Ovary (tissue), 3 donors: ENCODE measurements at regions not wholly inside any gene's neighbourhood (a gene's known extent, or its start where the extent isn't known, plus 50 kb on each side); places are given as distances from the start of the nearest gene placed in this dataset.

Experiments
- CTCF ChIP-seq, 3 donors: fragments of 450-650 bp in 2 of 3; fragments of 200-600 bp in 1 of 3; IDR thresholded peaks; one replicate each; pipeline versions ENCODE4 v1.5.1 to v1.8.0; 2016 to 2022; ENCODE audit warnings: antibody characterized with exemption in 3 of 3, mild to moderate bottlenecking in 1 of 3
- POLR2A ChIP-seq: fragments of 450-650 bp; IDR thresholded peaks from one replicate; pipeline ENCODE4 v1.6.1; 2017; ENCODE audit warnings: antibody characterized with exemption, mild to moderate bottlenecking, moderate library complexity
- donor health status: DM: no; HTN: no; CAD: no.

- TF ChIP-seq CTCF (IDR thresholded peaks at IDR 0.05) (no peak), POLR2A (no peak)
These were observed 145.2 kb downstream of the SCARB1 start for GRCh38 chr12:124718458-124718857.
